ENCODE measurements at regions not wholly inside any gene's neighbourhood (a gene's known extent, or its start where the extent isn't known, plus 50 kb on each side); places are given as distances from the start of the nearest gene placed in this dataset.
"Not testable (repeated sequence)": the region's sequence is repeated elsewhere in the genome, so short reads cannot be mapped to it uniquely, and the experiment has no call there.

GRCh38 chr4:27888505-27888904 lies 1027.9 kb downstream of the STIM2 start:
- DNase-seq: no peak

GRCh38 chr4:27894951-27895350 lies 1034.3 kb downstream of the STIM2 start:
- DNase-seq: no peak

GRCh38 chr4:27908356-27908755 lies 1047.7 kb downstream of the STIM2 start:
- DNase-seq: no peak

- DNase-seq: no peak
Measured at GRCh38 chr4:27910227-27910626, 1049.6 kb downstream of the STIM2 start.

GRCh38 chr4:27911047-27911446 lies 1050.4 kb downstream of the STIM2 start:
- no peak for DNase-seq

- no peak for DNase-seq
Measured at GRCh38 chr4:27913738-27914137, 1053.1 kb downstream of the STIM2 start.

- no peak for DNase-seq
Measured at GRCh38 chr4:27915822-27916221, 1055.2 kb downstream of the STIM2 start.

GRCh38 chr4:27916452-27917184 lies 1056.0 kb downstream of the STIM2 start:
- no peak for DNase-seq

- peak in 1 of 2 donors; percentile 8 for DNase-seq
Measured at GRCh38 chr4:27917381-27917780, 1056.7 kb downstream of the STIM2 start.

- no peak for DNase-seq
Measured at GRCh38 chr4:27921231-27921630, 1060.6 kb downstream of the STIM2 start.

GRCh38 chr4:27928761-27929540 lies 1068.3 kb downstream of the STIM2 start:
- no peak for DNase-seq

GRCh38 chr4:27930291-27930690 lies 1069.7 kb downstream of the STIM2 start:
- no peak for DNase-seq

- DNase-seq: no peak
Measured at GRCh38 chr4:27930976-27931375, 1070.3 kb downstream of the STIM2 start.

- DNase-seq: no peak
Measured at GRCh38 chr4:27931584-27931983, 1070.9 kb downstream of the STIM2 start.

GRCh38 chr4:27934871-27935270 lies 1074.2 kb downstream of the STIM2 start:
- no peak for DNase-seq

- no peak for DNase-seq
Measured at GRCh38 chr4:27946799-27947198, 1086.2 kb downstream of the STIM2 start.

- no peak for DNase-seq
Measured at GRCh38 chr4:27947302-27947701, 1086.7 kb downstream of the STIM2 start.

GRCh38 chr4:27964095-27964494 lies 1103.5 kb downstream of the STIM2 start:
- no peak for DNase-seq

- no peak for DNase-seq
Measured at GRCh38 chr4:27966664-27967063, 1106.0 kb downstream of the STIM2 start.

- no peak for DNase-seq
Measured at GRCh38 chr4:27973056-27973455, 1112.4 kb downstream of the STIM2 start.

- no peak for DNase-seq
Measured at GRCh38 chr4:27973700-27974099, 1113.1 kb downstream of the STIM2 start.

GRCh38 chr4:27974339-27974738 lies 1113.7 kb downstream of the STIM2 start:
- no peak for DNase-seq

- not testable (repeated sequence) for DNase-seq
Measured at GRCh38 chr4:27974881-27975280, 1114.2 kb downstream of the STIM2 start.

- DNase-seq: not testable (repeated sequence)
Measured at GRCh38 chr4:27978427-27979109, 1117.9 kb downstream of the STIM2 start.
